ENCODE measurements at regions not wholly inside any gene's neighbourhood (a gene's known extent, or its start where the extent isn't known, plus 50 kb on each side); places are given as distances from the start of the nearest gene placed in this dataset.

- H3K27ac ChIP-seq (ENCODE audit: low read length), result no peak overlapping the region
- H3K4me1 ChIP-seq (ENCODE audit: low read length), result no peaks in the 10 kb centered on the region
- no peaks in the 10 kb centered on the region for H4K20me1 ChIP-seq (ENCODE audit: insufficient read depth, low read length)
- no peak overlapping the region for H2AFZ ChIP-seq (ENCODE audit: low read depth, low read length)
- H3K79me2 ChIP-seq (ENCODE audit: low read length), result no peaks in the 10 kb centered on the region
- no peak overlapping the region for H3K4me2 ChIP-seq (ENCODE audit: low read length)
- H3K36me3 ChIP-seq (replicated peaks; ENCODE audit: low read depth, low read length), result no peaks in the 10 kb centered on the region
- no peaks in the 10 kb centered on the region for H3K27me3 ChIP-seq (ENCODE audit: low read depth, low read length)
- H3K9ac ChIP-seq (ENCODE audit: low read length), result no peak overlapping the region
- no peaks in the 10 kb centered on the region for H3K9me3 ChIP-seq (ENCODE audit: insufficient read depth, low read length)
- TF ChIP-seq CTCF (IDR thresholded peaks at IDR 0.05; ENCODE audit: low read depth, low read length) (no peak), EZH2phosphoT487 (IDR thresholded peaks at IDR 0.05; ENCODE audit: low read depth) (no peak)
- H3K4me3 ChIP-seq (ENCODE audit: low read length), result no peak overlapping the region
These were observed 566.6 kb upstream of the EPHA7 start for GRCh38 chr6:93985953-93986352.

- no peaks in the 10 kb centered on the region for H3K27me3 ChIP-seq (ENCODE audit: low read depth, low read length)
- no peak overlapping the region for H3K9ac ChIP-seq (ENCODE audit: low read length)
- H3K4me1 ChIP-seq (ENCODE audit: low read length), result no peaks in the 10 kb centered on the region
- H3K27ac ChIP-seq (ENCODE audit: low read length), result no peak overlapping the region
- no peak overlapping the region for H2AFZ ChIP-seq (ENCODE audit: low read depth, low read length)
- no peaks in the 10 kb centered on the region for H3K9me3 ChIP-seq (ENCODE audit: insufficient read depth, low read length)
- no peak overlapping the region for H3K4me3 ChIP-seq (ENCODE audit: low read length)
- TF ChIP-seq CTCF (IDR thresholded peaks at IDR 0.05; ENCODE audit: low read depth, low read length) (no peak), EZH2phosphoT487 (IDR thresholded peaks at IDR 0.05; ENCODE audit: low read depth) (no peak)
- no peaks in the 10 kb centered on the region for H3K36me3 ChIP-seq (replicated peaks; ENCODE audit: low read depth, low read length)
- no peak overlapping the region for H3K4me2 ChIP-seq (ENCODE audit: low read length)
- no peaks in the 10 kb centered on the region for H3K79me2 ChIP-seq (ENCODE audit: low read length)
- no peaks in the 10 kb centered on the region for H4K20me1 ChIP-seq (ENCODE audit: insufficient read depth, low read length)
These were observed 555.8 kb upstream of the EPHA7 start for GRCh38 chr6:93975159-93975558.

- H2AFZ ChIP-seq (ENCODE audit: low read depth, low read length), result no peak overlapping the region
- H3K4me3 ChIP-seq (ENCODE audit: low read length), result no peak overlapping the region
- no peak overlapping the region for H3K9ac ChIP-seq (ENCODE audit: low read length)
- H3K36me3 ChIP-seq (replicated peaks; ENCODE audit: low read depth, low read length), result no peaks in the 10 kb centered on the region
- H3K79me2 ChIP-seq (ENCODE audit: low read length), result no peaks in the 10 kb centered on the region
- no peak overlapping the region for H3K4me2 ChIP-seq (ENCODE audit: low read length)
- no peaks in the 10 kb centered on the region for H4K20me1 ChIP-seq (ENCODE audit: insufficient read depth, low read length)
- no peak for TF ChIP-seq CTCF (IDR thresholded peaks at IDR 0.05; ENCODE audit: low read depth, low read length)
- no peak for TF ChIP-seq EZH2phosphoT487 (IDR thresholded peaks at IDR 0.05; ENCODE audit: low read depth)
- H3K4me1 ChIP-seq (ENCODE audit: low read length), result no peaks in the 10 kb centered on the region
- H3K27ac ChIP-seq (ENCODE audit: low read length), result no peak overlapping the region
- H3K27me3 ChIP-seq (ENCODE audit: low read depth, low read length), result no peaks in the 10 kb centered on the region
- H3K9me3 ChIP-seq (ENCODE audit: insufficient read depth, low read length), result no peaks in the 10 kb centered on the region
These were observed 555.0 kb upstream of the EPHA7 start for GRCh38 chr6:93974332-93974731.

GRCh38 chr6:93972791-93973190 is 553.4 kb upstream of the EPHA7 start:
- no peak overlapping the region for H3K9ac ChIP-seq (ENCODE audit: low read length)
- no peaks in the 10 kb centered on the region for H3K79me2 ChIP-seq (ENCODE audit: low read length)
- no peaks in the 10 kb centered on the region for H3K27me3 ChIP-seq (ENCODE audit: low read depth, low read length)
- no peak overlapping the region for H3K27ac ChIP-seq (ENCODE audit: low read length)
- H4K20me1 ChIP-seq (ENCODE audit: insufficient read depth, low read length), result no peaks in the 10 kb centered on the region
- TF ChIP-seq CTCF (IDR thresholded peaks at IDR 0.05; ENCODE audit: low read depth, low read length) (no peak), EZH2phosphoT487 (IDR thresholded peaks at IDR 0.05; ENCODE audit: low read depth) (no peak)
- H3K9me3 ChIP-seq (ENCODE audit: insufficient read depth, low read length), result no peaks in the 10 kb centered on the region
- no peaks in the 10 kb centered on the region for H3K4me1 ChIP-seq (ENCODE audit: low read length)
- H3K36me3 ChIP-seq (replicated peaks; ENCODE audit: low read depth, low read length), result no peaks in the 10 kb centered on the region
- no peak overlapping the region for H2AFZ ChIP-seq (ENCODE audit: low read depth, low read length)
- no peak overlapping the region for H3K4me3 ChIP-seq (ENCODE audit: low read length)
- H3K4me2 ChIP-seq (ENCODE audit: low read length), result no peak overlapping the region

Measured in OCI-LY3 (cell line).